GM23248 (cell line): ENCODE measurements at regions not wholly inside any gene's neighbourhood (a gene's known extent, or its start where the extent isn't known, plus 50 kb on each side); places are given as distances from the start of the nearest gene placed in this dataset.

Experiments used
- DNase-seq: peaks from one replicate; pipeline ENCODE4 v3.0.0-alpha.2; 2015
- H2AFZ ChIP-seq: fragments of 200-600 bp; sonication (generic); 2 replicates; pipeline ENCODE4 v1.6.1; 2016; ENCODE audit warnings: antibody characterized with exemption
- H3F3A ChIP-seq: fragments of 200-600 bp; sonication (generic); 2 replicates; pipeline ENCODE4 v1.6.1; 2016; ENCODE audit warnings: mild to moderate bottlenecking, antibody characterized with exemption, mixed run types; ENCODE audit not compliant: insufficient read depth
- H3K27ac ChIP-seq: fragments of 200-600 bp; sonication (generic); 2 replicates; pipeline ENCODE4 v1.5.1; 2016; ENCODE audit warnings: mild to moderate bottlenecking
- H3K27me3 ChIP-seq: fragments of 200-600 bp; sonication (generic); replicated peaks from 2 replicates; pipeline ENCODE4 v1.6.1; 2016; ENCODE audit warnings: mild to moderate bottlenecking; ENCODE audit not compliant: insufficient read depth
- H3K36me3 ChIP-seq: fragments of 200-600 bp; sonication (generic); 2 replicates; pipeline ENCODE4 v1.6.1; 2016; ENCODE audit warnings: low read depth, mild to moderate bottlenecking
- H3K4me1 ChIP-seq: fragments of 200-600 bp; sonication (generic); 2 replicates; pipeline ENCODE4 v1.6.1; 2016; ENCODE audit warnings: mild to moderate bottlenecking; ENCODE audit not compliant: insufficient read depth
- H3K4me2 ChIP-seq: fragments of 200-600 bp; sonication (generic); one replicate; pipeline ENCODE4 v1.6.1; 2016; ENCODE audit warnings: mild to moderate bottlenecking; ENCODE audit not compliant: unreplicated experiment
- H3K4me3 ChIP-seq: fragments of 200-600 bp; sonication (generic); 2 replicates; pipeline ENCODE4 v1.5.1; 2016; ENCODE audit warnings: mild to moderate bottlenecking
- H3K79me2 ChIP-seq: fragments of 200-600 bp; sonication (generic); 2 replicates; pipeline ENCODE4 v1.6.1; 2016; ENCODE audit warnings: mild to moderate bottlenecking; ENCODE audit not compliant: insufficient read depth
- H3K9ac ChIP-seq: fragments of 200-600 bp; sonication (generic); 2 replicates; pipeline ENCODE4 v1.6.1; 2016; ENCODE audit warnings: mild to moderate bottlenecking
- H3K9me2 ChIP-seq: fragments of 200-600 bp; sonication (generic); 2 replicates; pipeline ENCODE4 v1.6.1; 2016; ENCODE audit warnings: mixed run types, mild to moderate bottlenecking, moderate library complexity; ENCODE audit not compliant: insufficient read depth
- H3K9me3 ChIP-seq: fragments of 200-600 bp; sonication (generic); one replicate; pipeline ENCODE4 v1.6.1; 2017; ENCODE audit warnings: low read depth
- H4K20me1 ChIP-seq: fragments of 200-600 bp; sonication (generic); 2 replicates; pipeline ENCODE4 v1.6.0; 2016; ENCODE audit not compliant: insufficient read depth
- EZH2 ChIP-seq: fragments of 200-600 bp; sonication (generic); IDR thresholded peaks from 2 replicates; pipeline ENCODE4 v1.6.1; 2018; ENCODE audit warnings: antibody characterized with exemption, mild to moderate bottlenecking; ENCODE audit not compliant: insufficient read depth, poor library complexity, severe bottlenecking
- EZH2phosphoT487 ChIP-seq: fragments of 200-600 bp; sonication (generic); IDR thresholded peaks from 2 replicates; pipeline ENCODE4 v1.6.1; 2018; ENCODE audit warnings: antibody characterized with exemption, moderate library complexity, mild to moderate bottlenecking, low read depth; ENCODE audit not compliant: insufficient read depth
- WGBS, 2 experiments: methylation state at CpG; one replicate each; pipeline ENCODE4 v1.1.6; 2015 to 2017; ENCODE audit warnings: low lambda C conversion rate in 2 of 2, low coverage in 1 of 2; ENCODE audit errors: missing lambda C conversion rate in 2 of 2; 5-methylcytosine and 5-hydroxymethylcytosine counted together
- in situ Hi-C: fragments of 300-500 bp; cut with MboI; formaldehyde crosslinking; loops from 2 replicates; pipeline ENCODE4 v1.15.0; 2020

DNA sequence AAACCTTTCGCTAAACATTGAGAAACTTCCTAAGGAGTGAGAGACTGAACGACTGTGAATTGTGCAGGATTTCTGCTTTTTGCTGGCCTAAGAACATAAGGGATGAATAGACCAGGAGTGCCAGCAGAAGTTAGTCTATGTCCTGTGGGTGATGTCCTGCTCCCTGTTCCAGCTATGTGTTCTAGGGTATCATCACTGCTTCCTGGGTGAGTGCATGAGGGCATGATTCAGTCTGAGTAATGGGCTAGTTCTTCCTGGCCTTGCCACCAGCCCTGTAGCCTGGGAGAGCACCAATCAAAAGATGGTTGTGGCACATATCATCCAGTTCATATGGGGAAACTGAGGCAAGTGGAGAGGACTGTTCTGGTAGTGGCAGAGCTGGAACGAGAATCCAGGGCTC is 153.9 kb upstream of the TPM1 start:
- in situ Hi-C loops: no loop called here
- DNase-seq: peak; percentile 50

DNA sequence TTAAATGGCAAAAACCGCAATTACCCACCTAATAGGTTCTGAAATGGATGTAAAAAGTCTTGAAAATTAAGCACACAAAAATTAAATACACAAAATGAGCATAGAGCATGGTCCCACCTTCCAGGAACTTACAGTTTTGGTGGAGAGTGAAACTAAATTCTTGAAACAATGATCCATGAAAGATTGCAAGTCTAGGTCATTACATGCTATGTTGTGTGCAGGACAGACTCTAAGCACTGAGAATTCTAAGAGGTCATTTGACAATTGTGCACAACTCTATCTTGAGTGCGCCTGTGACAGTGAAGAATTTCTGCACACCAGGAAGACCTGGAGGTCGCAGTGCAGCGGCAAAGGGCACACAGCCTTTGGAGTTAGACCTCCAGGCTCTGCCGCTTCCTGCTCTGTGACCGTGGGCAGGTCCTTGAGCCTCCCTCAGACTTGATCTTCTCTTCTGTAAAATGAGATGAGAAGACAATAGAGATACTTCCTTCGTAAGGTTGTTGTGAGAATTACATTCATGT is 153.3 kb upstream of the TPM1 start:
- no peak for DNase-seq
- Histone ChIP-seq H3K9ac (peak overlapping the region; percentile 5; the same call in 1 of the 2 replicates), H3K27me3 (no peaks in the 10 kb centered on the region), H2AFZ (no peak overlapping the region), H3K4me2 (peak overlapping the region; percentile 67), H3K27ac (peak overlapping the region; percentile 92), H3K79me2 (no peaks in the 10 kb centered on the region), H3K9me2 (no peaks in the 10 kb centered on the region), H3F3A (peaks cover 56% of the 10 kb centered on the region), H3K4me1 (peaks cover 51% of the 10 kb centered on the region), H3K9me3 (no peaks in the 10 kb centered on the region), H4K20me1 (no peaks in the 10 kb centered on the region), H3K4me3 (no peak overlapping the region), H3K36me3 (no peaks in the 10 kb centered on the region)
- no peak for TF ChIP-seq EZH2phosphoT487
- TF ChIP-seq EZH2: no peak
- in situ Hi-C loops: no loop called here
- 98% methylated on average over 7 of the region's 7 CpGs for WGBS, 2 experiments

More for the DNA sequence above, 153.9 kb upstream of the TPM1 start:
- no peaks in the 10 kb centered on the region for H3K9me2 ChIP-seq
- H3F3A ChIP-seq: peaks cover 56% of the 10 kb centered on the region
- 73 to 81% methylated on average over 3 of the region's 3 CpGs for WGBS, 2 experiments
- H3K4me3 ChIP-seq: no peak overlapping the region
- peaks cover 56% of the 10 kb centered on the region for H3K4me1 ChIP-seq
- no peaks in the 10 kb centered on the region for H3K9me3 ChIP-seq
- H3K79me2 ChIP-seq: no peaks in the 10 kb centered on the region
- no peak overlapping the region for H3K4me2 ChIP-seq
- H3K27ac ChIP-seq: peak overlapping the region; percentile 92; the same call in 1 of the 2 replicates
- TF ChIP-seq EZH2 (no peak), EZH2phosphoT487 (no peak)
- H4K20me1 ChIP-seq: no peaks in the 10 kb centered on the region
- H3K36me3 ChIP-seq: no peaks in the 10 kb centered on the region
- H3K27me3 ChIP-seq: no peaks in the 10 kb centered on the region
- H2AFZ ChIP-seq: no peak overlapping the region
- no peak overlapping the region for H3K9ac ChIP-seq

- Histone ChIP-seq H2AFZ (peak overlapping the region; percentile 57), H3K27me3 (no peaks in the 10 kb centered on the region), H4K20me1 (no peaks in the 10 kb centered on the region), H3K4me3 (0 out of 2 replicates have a peak overlapping the region, but pooled peaks have one; percentile 22), H3K9me2 (no peaks in the 10 kb centered on the region), H3K27ac (peak overlapping the region; percentile 92), H3K79me2 (no peaks in the 10 kb centered on the region), H3F3A (peaks cover 56% of the 10 kb centered on the region), H3K36me3 (no peaks in the 10 kb centered on the region), H3K4me2 (peak overlapping the region; percentile 67), H3K9ac (peak overlapping the region; percentile 72), H3K4me1 (peaks cover 53% of the 10 kb centered on the region), H3K9me3 (no peaks in the 10 kb centered on the region)
- in situ Hi-C loops: no loop called here
- TF ChIP-seq EZH2phosphoT487 (no peak), EZH2 (no peak)
- DNase-seq: peak; percentile 90
- WGBS, 2 experiments: 35 to 47% methylated on average over 5 of the region's 5 CpGs
Measured at GRCh38 chr15:62889734-62890505, 152.6 kb upstream of the TPM1 start.

GRCh38 chr15:62894322-62895085 is 148.0 kb upstream of the TPM1 start:
- peaks cover 47% of the 10 kb centered on the region for H3K4me1 ChIP-seq
- no peaks in the 10 kb centered on the region for H3K79me2 ChIP-seq
- TF ChIP-seq EZH2 (no peak), EZH2phosphoT487 (no peak)
- H3K27ac ChIP-seq: peak overlapping the region; percentile 98
- no peak overlapping the region for H2AFZ ChIP-seq
- peaks cover 44% of the 10 kb centered on the region for H3F3A ChIP-seq
- no peak for DNase-seq
- peak overlapping the region; percentile 18 for H3K4me2 ChIP-seq
- H3K27me3 ChIP-seq: no peaks in the 10 kb centered on the region
- no peak overlapping the region for H3K9ac ChIP-seq
- in situ Hi-C loops: no loop called here
- WGBS, 2 experiments: 91 to 93% methylated on average over 10 of the region's 10 CpGs
- no peaks in the 10 kb centered on the region for H3K9me3 ChIP-seq
- H3K36me3 ChIP-seq: no peaks in the 10 kb centered on the region
- no peak overlapping the region for H3K4me3 ChIP-seq
- H3K9me2 ChIP-seq: no peaks in the 10 kb centered on the region
- H4K20me1 ChIP-seq: no peaks in the 10 kb centered on the region
